HG02840 (cell line): ENCODE measurements at regions not wholly inside any gene's neighbourhood (a gene's known extent, or its start where the extent isn't known, plus 50 kb on each side); places are given as distances from the start of the nearest gene placed in this dataset.

Experiments
- ATAC-seq: cut with Tn5 transposase; IDR thresholded peaks from one replicate; pipeline ENCODE4 v1.9.1; 2021; ENCODE audit warnings: mild to moderate bottlenecking, moderate library complexity, moderate number of reproducible peaks; ENCODE audit not compliant: unreplicated experiment, low FRiP score

DNA sequence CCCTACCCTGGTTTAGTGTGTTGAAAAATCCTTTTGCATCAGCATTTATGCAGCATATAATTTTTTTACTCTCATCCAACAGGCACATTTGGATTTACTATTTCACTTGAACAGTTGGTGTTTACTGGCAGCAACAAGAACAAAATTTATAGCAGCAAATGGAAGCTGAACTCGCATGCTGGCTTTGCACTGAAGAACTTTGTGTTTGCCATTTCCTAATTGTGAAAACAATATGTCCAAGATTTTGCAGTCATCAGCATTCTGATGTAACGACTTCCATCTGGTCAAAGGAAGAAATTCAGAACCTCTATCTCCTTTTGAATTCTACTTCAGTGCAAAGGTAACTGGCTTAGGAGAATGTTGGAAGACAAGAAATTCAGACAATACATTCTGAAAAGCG is 131.0 kb downstream of the DLEU7 start:
- ATAC-seq: no peak

DNA sequence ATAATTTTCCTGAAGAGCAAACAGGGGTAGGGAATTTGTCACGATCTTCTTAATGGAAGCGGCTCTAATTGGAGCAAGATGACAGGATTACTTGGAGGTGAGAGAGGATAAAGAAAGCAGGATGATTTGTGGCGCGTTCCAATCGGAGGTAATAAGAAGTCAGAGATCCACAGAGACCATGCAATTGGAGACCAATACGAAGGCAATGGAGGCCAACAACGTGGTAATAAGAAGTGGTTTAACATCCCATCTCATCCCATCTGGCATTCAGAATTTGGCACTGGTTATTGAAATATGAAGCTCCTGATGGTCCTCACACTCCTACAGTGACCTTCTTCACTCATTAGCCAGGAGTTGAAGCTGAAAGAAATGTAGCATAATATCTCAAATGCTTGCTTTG is 130.6 kb downstream of the DLEU7 start:
- ATAC-seq: no peak

DNA sequence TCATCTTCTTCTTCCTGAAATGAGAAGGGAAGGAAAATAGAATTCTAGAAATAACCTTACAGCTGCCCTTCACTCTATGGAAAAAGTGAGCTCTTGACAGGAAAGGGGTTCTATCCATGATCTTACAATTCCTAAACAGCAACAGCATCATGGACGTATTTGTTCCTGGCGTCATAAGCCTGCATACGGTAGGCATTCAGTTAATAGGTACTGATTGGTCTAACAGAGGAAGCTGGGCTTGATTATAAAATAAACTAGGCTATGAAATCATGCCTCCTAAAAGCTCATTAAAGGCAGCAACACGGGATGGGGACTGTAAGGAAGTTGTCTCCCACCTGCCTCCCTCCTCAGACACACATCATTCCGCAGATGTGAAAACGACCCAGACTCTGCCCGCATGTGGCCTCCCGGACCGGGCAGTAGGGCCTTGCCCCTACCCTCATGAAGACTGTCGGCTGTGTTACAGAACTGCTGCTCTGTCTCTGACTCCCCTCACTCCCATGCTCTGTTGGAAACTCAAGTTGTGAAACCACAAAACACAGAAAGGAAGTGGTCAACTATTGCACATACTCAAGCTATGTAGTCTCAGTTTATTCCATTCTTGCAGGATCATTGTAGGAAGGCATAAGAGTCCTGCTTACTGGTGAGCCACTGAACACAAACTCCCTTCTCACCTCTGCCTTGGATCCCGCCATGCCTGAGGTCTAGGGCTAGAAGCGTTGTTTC is 129.8 kb downstream of the DLEU7 start:
- no peak for ATAC-seq

DNA sequence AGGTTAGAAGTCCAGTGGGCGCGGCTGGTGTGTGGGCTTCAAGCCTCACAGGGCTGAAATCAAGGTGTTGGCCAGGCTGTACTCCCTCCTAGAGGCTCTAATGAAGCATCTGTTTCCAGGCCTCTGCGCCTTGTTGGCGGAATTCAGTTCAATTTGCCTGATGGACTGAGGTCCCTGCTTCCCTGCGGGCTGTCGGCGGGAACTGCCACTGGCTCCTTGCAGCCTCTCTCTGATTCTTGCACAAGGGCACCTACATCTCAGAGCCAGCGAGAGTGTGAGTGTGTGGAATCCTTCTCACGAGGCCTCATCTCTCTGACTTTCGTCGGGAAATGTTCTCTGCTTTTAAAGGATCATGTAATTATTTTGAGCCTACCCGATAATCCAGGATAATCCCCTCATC is 128.6 kb downstream of the DLEU7 start:
- ATAC-seq: no peak

DNA sequence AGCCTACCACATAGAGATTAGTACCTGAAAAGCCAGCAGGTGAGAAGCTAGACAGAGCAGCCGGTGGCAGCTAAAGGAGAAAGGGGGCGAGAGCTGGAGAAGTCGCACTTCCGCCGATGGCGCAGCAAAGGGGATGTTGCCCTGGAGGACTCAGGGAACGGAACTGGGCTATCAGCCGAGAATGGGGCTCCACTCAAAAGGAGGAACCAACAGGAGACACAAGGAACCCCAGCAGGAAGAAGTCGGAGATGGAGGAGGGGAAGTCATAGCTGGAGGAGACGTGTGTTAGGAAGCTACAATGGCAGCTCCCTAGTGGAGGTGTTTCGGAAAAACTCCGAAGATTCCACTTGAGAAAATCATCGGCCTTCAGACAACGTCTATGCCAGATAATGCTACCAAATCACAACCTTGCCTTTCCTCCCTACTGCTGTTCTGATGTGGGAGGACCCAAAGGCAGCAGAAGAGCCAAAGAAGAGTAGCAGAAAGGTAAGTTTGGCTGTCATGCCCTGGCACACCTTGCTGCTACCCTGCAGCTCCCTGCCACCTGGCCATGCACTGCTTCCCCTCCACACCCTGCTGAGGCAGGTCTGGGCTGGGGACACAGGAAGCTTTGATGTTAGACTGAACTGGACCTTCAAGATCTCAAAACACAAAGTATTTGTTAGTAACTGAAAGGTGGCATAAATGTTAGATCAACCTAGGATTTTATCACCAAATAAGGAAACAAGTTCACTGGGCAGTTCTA is 127.9 kb downstream of the DLEU7 start:
- ATAC-seq: no peak

DNA sequence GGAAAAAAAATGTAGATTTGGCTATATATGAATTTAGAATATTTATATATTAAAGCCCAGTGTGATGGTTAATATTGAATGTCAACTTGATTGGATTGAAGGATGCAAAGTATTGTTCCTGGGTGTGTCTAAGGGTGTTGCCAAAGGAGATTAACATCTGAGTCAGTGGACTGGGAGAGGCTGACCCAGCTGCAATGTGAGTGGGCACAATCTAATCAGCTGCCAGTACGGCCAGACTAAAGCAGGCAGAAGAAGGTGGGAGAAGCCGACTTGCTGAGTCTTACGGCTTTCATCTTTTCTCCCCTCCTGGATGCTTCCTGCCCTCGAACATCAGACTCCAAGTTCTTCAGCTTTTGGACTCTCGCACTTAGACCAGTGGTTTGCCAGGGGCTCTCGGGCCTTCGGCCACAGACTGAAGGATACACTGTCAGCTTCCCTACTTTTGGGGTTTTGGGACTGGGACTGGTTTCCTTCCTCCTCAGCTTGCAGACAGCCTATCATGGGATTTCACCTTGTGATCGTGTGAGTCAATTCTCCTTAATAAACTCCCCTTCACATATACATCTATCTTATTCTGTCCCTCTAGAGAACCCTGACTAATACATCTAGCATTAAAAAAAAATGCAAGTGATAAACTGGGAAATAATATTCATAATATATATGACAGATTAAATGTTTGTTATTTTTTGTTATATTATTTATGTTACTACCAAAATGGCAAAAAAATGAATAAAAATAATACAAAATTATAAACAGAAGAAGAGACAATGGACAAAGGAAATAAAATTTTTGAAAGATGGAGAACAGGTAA is 122.4 kb downstream of the DLEU7 start:
- ATAC-seq: no peak

DNA sequence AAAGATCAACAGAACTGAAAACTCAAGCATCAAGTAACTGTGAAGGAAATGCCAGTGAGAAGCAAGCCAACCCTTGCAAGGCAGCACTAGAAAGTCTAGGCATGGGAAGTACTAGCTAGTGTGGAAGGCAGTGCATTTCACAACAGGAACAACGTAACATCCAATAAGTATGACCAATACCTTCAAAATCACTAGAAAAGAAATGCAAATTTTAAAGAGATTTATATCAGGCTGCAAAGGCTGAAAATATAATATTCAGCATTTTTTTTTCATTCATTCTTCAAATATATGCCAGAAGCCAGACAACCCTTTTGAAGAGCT is 121.9 kb downstream of the DLEU7 start:
- no peak for ATAC-seq

DNA sequence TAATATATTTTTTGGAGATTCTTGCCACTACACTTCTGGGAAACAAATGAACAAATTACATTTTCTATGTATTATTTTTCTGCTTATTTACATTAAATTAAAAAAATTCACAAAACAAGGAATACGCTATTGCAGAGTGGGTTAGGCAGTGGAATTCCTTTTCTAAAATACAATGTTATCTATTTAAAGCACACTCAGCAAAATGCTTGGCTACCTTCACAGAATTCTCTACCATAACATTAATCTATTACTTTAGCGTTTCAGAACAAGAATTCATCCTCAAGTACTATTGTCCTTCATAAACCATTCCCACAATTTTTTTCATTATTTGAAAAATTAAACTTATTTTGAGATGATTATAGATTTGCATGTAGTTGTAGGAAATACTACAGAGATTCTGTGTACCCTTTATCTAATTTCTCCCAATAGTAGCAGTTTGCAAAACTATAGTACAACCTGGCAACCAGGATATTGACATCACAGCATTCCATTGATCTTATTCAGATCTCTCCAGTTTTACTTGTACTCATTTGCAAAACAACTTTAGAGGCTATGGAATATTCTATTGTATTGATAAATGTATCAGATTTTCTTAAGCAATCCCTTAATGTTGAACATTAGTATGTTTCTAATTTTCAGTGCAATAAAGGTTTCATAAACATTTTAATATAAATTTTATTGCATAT is 120.9 kb downstream of the DLEU7 start:
- no peak for ATAC-seq

DNA sequence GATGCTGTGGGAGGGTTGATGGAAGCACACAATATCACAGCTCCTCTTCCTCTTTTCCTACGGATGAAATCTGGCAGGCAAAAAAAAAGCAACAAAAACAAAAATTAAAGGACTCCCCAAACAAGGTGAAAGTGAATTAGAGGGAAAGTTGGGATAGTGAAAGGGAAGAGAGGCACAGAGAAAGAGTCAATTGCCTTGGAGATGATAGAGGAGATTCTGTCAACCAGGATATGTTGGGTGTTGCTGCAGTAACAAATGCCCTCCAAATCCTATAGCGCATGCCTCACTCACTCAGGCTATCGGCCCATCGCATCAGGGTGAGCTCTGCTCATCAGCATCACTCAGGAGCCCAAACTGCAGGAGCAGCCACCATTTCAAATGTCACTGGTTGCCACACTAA is 119.1 kb downstream of the DLEU7 start:
- no peak for ATAC-seq

DNA sequence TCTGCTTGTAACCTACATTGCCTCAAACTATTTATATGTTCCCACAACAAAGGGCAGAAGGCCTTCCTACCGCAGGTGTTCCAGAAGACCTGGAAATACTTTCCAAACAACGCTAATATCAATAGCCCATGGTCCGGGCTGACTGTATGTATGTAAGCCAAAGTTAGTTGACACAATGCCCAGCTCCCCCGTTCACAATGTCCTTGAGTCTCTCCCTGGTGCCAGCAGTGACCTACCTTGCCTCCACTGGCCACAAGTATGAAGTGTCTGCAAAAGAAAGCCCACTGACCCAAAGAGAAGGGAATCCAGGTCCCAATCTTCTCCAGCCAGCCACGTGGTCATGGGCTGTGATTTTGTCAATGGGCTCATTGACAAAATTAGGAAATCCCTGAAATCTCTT is 118.6 kb downstream of the DLEU7 start:
- ATAC-seq: no peak

DNA sequence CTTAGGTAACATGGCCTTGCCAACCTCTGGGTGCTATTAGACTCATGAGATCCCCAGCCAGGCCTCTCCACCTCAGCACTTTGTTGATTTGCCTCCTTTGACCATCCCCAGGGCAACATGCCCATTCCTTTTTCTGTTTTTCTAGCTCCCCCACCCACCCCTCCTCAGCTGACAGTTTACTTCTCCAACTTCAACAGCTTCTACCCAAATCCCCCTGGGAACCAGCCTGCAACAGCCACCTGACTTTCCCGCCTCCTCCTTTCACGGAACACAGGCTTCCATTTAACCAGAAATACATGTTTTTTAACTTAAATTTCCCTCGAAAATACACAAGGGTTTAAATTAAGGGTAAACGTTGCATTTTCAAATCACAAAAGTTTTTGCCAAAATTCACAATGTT is 117.3 kb downstream of the DLEU7 start:
- no peak for ATAC-seq

DNA sequence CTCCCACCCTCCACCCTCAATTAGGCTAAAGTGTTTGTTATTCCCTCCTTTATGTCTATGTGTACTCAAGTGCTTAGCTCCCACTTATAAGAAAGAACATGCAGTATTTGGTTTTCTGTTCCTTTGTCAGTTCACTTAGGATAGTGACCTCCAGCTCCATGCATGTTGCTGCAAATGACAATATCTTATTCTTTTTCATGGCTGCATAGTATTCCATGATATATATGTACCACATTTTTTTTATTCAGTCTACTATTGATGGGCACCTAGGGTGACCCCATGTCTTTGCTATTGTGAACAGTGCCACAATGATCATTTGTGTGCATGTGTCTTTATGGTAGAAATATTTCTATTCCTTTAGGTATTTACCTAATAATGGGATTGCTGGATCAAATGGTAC is 114.3 kb downstream of the DLEU7 start:
- no peak for ATAC-seq

DNA sequence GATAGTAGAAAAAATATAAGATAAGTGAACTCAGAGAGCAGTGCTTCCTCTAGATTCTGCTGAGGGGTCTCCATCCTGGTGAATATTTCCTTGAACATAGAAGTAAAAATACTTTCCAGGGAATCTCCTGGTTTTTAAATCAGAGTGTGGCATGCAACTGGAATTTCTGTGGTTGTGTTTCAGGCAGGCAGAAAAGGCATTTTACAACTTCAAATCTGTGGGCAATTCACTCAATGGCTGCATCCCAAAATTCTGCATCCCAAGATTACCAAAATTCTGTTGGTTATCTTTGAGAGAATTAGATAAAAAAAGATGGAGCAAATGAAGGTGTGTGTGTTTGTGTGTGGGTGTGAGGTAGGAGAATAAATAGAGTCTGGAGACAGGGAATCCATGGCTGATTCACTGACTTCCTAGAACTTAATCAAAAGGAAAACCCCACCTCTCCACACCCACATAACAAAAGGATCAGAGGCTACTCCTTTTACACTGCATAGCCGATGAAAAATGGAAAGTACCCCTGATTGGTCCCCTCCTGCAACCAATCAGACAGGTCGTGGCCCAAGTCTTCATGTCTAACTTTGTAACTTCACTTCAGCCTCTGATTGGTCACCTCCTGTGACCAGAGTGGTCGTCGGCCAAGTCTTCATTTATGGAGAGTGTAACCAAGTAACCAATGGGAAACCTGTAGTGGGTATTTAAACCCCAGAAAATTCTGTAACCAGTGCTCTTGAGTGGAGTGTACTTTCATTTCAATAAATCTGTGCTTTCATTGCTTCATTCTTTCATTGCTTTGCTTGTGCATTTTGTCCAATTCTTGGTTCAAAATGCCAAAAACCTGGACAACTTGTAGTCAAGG is 112.8 kb downstream of the DLEU7 start:
- ATAC-seq: no peak

DNA sequence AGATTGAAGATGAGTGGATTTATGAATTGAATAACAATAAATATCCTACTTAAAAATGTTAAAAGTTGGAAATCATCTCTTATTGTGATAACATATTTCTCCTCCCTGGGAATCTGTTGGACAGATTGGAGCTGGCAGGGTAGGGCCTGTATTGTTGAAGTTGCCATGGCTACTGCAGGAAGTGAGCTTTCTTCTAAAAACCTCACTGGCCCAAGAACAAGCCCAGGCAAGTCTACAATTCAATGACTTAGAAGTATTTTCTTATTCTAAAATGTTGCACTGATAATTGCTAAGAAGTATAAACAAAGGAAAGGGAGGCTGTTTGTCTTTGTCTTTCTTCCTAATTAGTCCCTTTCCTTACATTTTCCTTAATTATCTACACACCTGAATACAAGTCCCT is 112.1 kb downstream of the DLEU7 start:
- ATAC-seq: no peak

DNA sequence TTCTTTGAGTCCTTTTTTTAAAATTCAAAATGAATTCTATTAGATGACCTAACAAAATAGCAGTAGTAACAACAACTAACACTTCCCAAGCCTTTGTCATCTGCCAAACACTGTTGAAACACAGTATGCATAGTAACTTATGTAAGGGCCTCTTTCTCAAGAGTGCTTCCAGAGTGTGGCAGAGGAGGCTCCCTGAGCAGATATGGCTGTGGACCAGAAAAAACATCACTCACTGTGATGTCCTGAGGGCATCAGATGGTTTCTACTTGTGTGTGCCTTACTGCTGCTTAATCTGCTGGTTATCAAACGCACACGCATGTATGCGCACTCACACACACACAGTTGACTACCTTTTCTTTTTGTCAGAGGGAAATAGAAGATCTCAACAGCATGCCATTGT is 110.8 kb downstream of the DLEU7 start:
- ATAC-seq: no peak

DNA sequence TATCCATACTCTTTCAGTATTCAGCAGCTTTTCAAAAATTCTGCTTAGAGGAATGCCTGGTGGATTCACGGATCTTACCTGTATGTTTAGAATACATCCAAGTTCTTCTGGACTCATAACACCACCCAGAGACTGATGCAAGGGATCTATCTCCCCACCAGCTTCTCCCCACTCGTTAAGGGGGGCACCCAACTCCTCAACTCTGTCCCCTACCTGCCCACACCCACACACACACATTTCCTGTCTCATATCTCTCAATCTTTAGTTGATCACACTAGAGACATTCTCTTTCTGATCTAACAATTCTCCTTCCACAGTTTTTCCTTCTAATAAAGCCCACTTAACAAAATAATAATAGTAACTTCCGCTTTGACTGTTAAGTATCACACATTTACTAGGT is 110.1 kb downstream of the DLEU7 start:
- no peak for ATAC-seq

DNA sequence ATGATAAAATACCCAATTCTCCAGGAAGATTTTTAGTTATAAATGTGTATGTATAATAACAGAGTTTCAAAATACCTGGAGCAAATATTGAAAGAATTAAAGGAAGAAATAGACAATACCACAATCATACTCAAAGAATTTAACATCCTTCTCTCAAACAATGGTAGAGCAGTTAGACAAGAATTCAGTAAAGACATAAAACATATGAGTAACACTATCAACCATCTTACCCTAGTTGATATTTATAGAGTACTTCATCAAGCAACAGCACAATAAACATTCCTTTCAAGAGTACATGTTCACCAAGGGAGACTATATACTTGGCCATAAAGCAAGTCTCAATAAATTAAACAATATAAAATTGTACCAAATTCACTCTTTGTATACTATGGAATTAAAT is 108.4 kb downstream of the DLEU7 start:
- no peak for ATAC-seq

DNA sequence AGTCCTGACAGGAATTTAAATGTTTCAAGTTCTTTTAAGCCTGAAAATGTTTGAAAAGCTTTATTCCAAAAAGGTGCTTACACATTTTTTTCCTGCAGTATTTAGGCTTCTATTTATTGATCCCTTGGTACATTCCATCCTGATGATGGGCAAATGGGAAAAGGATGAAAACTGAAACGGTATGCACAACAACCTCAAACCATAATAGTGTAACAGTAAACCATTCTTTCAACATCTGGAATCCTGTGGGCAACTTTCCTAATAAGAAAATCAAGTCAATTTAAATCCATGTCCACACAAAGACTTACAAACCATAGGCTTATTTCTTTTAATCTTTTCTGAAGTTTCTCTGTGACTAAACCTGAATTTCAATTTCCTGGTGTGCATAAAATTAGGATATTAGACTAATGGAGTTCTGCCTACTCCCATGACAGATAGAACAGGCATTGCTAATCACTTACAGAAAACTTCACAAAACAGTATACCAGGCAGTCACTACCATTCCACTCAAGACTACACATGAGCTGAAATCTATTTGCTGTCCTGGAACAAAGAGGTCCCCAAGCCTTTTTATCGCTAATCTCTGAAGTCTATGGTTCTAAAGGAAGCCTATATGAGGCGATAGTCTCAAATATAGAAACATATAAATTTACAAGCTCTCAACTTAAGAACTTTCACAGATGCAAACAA is 103.3 kb downstream of the DLEU7 start:
- no peak for ATAC-seq

DNA sequence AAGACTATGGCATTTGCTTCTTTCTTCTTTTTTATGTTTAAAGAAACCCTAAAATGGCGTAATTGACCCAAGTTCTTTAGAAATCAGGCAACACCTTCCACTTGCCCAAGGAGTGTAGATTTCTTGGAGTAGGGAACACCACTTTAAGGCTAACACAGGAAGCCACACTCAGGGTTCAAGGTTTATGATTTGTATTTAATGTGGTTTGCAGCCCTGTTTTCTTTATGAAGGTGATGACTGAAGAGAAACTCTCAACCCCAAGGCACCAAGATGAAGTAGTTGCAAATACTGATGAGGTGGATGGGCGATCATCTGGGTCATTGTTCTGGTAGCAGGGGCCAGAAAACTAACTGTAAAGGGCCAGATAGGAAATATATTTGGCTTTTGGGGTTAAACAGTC is 101.1 kb downstream of the DLEU7 start:
- no peak for ATAC-seq

DNA sequence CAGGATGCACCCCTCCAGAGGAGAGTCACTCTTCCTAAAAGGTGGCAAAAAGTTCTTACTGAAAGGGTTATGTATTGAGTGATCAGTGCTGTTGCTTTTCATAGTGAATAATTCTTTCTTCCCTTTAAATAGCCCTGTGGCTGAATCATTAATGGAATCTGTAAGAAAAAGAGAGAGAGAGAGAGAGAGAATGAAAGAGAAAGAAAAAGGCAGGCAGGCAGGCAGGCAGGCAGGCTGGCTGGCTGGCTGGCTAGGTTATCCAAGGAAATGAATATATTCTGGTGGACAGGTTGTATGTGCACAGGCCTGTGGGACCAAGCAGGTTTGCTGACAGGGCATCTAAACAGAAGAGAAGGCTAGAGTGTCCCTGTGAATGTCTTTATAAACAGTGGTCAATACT is 100.5 kb downstream of the DLEU7 start:
- ATAC-seq: no peak
